ENCODE measurements at regions not wholly inside any gene's neighbourhood (a gene's known extent, or its start where the extent isn't known, plus 50 kb on each side); places are given as distances from the start of the nearest gene placed in this dataset.

- TF ChIP-seq EZH2phosphoT487 (conservative IDR thresholded peaks at IDR 0.05; ENCODE audit: low read length): no peak
- no peak for TF ChIP-seq CTCF (IDR thresholded peaks at IDR 0.05; ENCODE audit: insufficient read depth, low read length, poor library complexity, severe bottlenecking)
Measured at GRCh38 chr2:57563015-57563414, 483.6 kb upstream of the VRK2 start.

All from SU-DHL-6 (cell line).